ENCODE measurements at regions not wholly inside any gene's neighbourhood (a gene's known extent, or its start where the extent isn't known, plus 50 kb on each side); places are given as distances from the start of the nearest gene placed in this dataset.

DNA sequence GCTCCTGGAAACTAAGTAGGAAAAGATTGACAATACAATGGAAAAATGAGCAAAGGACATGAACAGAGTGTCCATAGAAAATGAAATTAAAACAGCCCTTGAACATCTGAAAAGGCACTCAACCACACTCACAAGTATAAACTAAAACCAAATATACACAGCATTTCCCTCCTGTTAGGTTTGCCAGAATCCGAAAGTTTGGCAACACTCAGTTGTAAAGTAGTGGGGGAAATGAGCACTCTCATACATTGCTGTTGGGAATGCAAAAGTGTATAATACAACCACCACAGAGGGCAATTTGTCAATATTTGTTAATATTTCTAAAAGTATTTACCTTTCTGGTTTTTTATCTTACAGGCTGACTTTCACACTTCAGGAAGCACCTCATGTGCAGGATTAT, 84.2 kb upstream of the TMEM164 start:
- Histone ChIP-seq H3K9me3 (replicated peaks; ENCODE audit: control insufficient read depth, insufficient read depth, low read length) (no peaks in the 10 kb centered on the region; the same call in 2 of the 3 replicates), H3K4me3 (no peak overlapping the region), H3K27me3 (replicated peaks in 1 of 2; ENCODE audit: control insufficient read depth in 2 of 2, insufficient read depth in 2 of 2, low read length in 1 of 2) (no peaks in the 10 kb centered on the region), H3K4me2 (ENCODE audit: control insufficient read depth, insufficient read depth) (no peak overlapping the region), H3K4me1 (ENCODE audit: control insufficient read depth, insufficient read depth, low read length) (no peaks in the 10 kb centered on the region), H2AFZ (ENCODE audit: control insufficient read depth, low read depth, low read length) (no peak overlapping the region), H3K36me3 (ENCODE audit: control insufficient read depth in 2 of 2, insufficient read depth in 2 of 2, low read length in 1 of 2) (no peaks in the 10 kb centered on the region), H3K9ac (ENCODE audit: control insufficient read depth, insufficient read depth, low read length) (no peak overlapping the region), H3K79me2 (ENCODE audit: control insufficient read depth, insufficient read depth, low read length) (no peaks in the 10 kb centered on the region), H3K27ac (ENCODE audit: control insufficient read depth, insufficient read depth) (no peak overlapping the region), H4K20me1 (ENCODE audit: control insufficient read depth, insufficient read depth) (no peaks in the 10 kb centered on the region)
- SMC1A ChIA-PET (ENCODE audit: uncharacterized antibody, unreplicated experiment) = interaction anchor here (0.7 kb wide), 1 partner anchor 147 kb away, joined by 3 read pairs; no protein-coding TSS in a partner anchor
- POLR2A ChIA-PET = no interaction called here
- DNase-seq (ENCODE audit: low read depth, low spot score) = no peak
- RAD21 ChIA-PET (ENCODE audit: unreplicated experiment) = no interaction called here
- CTCF ChIA-PET = interaction anchor here (0.6 to 0.7 kb wide), 2 partner anchors 24 to 120 kb away, joined by 3 read pairs; no protein-coding TSS in a partner anchor
- BruUV-seq (replicated peaks) = no TSS peak
- in situ Hi-C loops (cut with MboI) (no loop called here), intact Hi-C loops (cut with micrococcal nuclease; ENCODE audit: unreplicated experiment) (no loop called here)
- no peak for ATAC-seq
- no peak for FAIRE-seq
- 0% methylated on average over 1 of the region's 1 CpG for WGBS (ENCODE audit: insufficient coverage, insufficient replicate concordance, low lambda C conversion rate, missing lambda C conversion rate)
- no peak for TF ChIP-seq SRF (IDR thresholded peaks at IDR 0.05; ENCODE audit: low read depth in 2 of 2, low read length in 2 of 2)
- no peak for TF ChIP-seq EP300 (IDR thresholded peaks at IDR 0.05; ENCODE audit: borderline replicate concordance in 1 of 2, control insufficient read depth in 1 of 2, low read depth in 2 of 2, low read length in 2 of 2)
- no peak for TF ChIP-seq ZSCAN29 (IDR thresholded peaks at IDR 0.05)
- no peak for TF ChIP-seq BRCA1 (IDR thresholded peaks at IDR 0.05; ENCODE audit: low read depth, low read length)
- TF ChIP-seq, protein P1, sequence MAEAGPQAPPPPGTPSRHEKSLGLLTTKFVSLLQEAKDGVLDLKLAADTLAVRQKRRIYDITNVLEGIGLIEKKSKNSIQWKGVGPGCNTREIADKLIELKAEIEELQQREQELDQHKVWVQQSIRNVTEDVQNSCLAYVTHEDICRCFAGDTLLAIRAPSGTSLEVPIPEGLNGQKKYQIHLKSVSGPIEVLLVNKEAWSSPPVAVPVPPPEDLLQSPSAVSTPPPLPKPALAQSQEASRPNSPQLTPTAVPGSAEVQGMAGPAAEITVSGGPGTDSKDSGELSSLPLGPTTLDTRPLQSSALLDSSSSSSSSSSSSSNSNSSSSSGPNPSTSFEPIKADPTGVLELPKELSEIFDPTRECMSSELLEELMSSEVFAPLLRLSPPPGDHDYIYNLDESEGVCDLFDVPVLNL (IDR thresholded peaks at IDR 0.05; ENCODE audit: low read depth, low read length) = no peak
- TF ChIP-seq SUZ12 (IDR thresholded peaks at IDR 0.05; ENCODE audit: unreplicated experiment) = no peak
- TF ChIP-seq, protein P2, sequence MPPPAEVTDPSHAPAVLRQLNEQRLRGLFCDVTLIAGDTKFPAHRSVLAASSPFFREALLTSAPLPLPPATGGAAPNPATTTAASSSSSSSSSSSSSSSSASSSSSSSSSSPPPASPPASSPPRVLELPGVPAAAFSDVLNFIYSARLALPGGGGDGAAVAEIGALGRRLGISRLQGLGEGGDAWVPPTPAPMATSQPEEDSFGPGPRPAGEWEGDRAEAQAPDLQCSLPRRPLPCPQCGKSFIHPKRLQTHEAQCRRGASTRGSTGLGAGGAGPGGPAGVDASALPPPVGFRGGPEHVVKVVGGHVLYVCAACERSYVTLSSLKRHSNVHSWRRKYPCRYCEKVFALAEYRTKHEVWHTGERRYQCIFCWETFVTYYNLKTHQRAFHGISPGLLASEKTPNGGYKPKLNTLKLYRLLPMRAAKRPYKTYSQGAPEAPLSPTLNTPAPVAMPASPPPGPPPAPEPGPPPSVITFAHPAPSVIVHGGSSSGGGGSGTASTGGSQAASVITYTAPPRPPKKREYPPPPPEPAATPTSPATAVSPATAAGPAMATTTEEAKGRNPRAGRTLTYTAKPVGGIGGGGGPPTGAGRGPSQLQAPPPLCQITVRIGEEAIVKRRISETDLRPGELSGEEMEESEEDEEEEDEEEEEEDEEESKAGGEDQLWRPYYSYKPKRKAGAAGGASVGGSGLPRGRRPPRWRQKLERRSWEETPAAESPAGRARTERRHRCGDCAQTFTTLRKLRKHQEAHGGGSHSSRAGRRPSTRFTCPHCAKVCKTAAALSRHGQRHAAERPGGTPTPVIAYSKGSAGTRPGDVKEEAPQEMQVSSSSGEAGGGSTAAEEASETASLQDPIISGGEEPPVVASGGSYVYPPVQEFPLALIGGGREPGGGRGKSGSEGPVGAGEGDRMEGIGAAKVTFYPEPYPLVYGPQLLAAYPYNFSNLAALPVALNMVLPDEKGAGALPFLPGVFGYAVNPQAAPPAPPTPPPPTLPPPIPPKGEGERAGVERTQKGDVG (CRISPR knock-in tag; IDR thresholded peaks at IDR 0.05) = no peak
- TF ChIP-seq CREB1 (IDR thresholded peaks at IDR 0.05; ENCODE audit: low read depth) = no peak
- TF ChIP-seq PAX8 (IDR thresholded peaks at IDR 0.05) = no peak
- TF ChIP-seq TCF3 (IDR thresholded peaks at IDR 0.05; ENCODE audit: borderline replicate concordance, insufficient read depth, low read depth, low read length) = no peak
- no peak for TF ChIP-seq ZNF24 (IDR thresholded peaks at IDR 0.05)
- TF ChIP-seq POLR2A (IDR thresholded peaks at IDR 0.05; ENCODE audit: low read depth, low read length) = no peak
- TF ChIP-seq NFIC (IDR thresholded peaks at IDR 0.05; ENCODE audit: low read depth, low read length) = no peak
- TF ChIP-seq, protein P3, sequence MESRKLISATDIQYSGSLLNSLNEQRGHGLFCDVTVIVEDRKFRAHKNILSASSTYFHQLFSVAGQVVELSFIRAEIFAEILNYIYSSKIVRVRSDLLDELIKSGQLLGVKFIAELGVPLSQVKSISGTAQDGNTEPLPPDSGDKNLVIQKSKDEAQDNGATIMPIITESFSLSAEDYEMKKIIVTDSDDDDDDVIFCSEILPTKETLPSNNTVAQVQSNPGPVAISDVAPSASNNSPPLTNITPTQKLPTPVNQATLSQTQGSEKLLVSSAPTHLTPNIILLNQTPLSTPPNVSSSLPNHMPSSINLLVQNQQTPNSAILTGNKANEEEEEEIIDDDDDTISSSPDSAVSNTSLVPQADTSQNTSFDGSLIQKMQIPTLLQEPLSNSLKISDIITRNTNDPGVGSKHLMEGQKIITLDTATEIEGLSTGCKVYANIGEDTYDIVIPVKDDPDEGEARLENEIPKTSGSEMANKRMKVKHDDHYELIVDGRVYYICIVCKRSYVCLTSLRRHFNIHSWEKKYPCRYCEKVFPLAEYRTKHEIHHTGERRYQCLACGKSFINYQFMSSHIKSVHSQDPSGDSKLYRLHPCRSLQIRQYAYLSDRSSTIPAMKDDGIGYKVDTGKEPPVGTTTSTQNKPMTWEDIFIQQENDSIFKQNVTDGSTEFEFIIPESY (IDR thresholded peaks at IDR 0.05) = no peak
- no peak for TF ChIP-seq ZNF622 (IDR thresholded peaks at IDR 0.05)
- TF ChIP-seq, protein P4, sequence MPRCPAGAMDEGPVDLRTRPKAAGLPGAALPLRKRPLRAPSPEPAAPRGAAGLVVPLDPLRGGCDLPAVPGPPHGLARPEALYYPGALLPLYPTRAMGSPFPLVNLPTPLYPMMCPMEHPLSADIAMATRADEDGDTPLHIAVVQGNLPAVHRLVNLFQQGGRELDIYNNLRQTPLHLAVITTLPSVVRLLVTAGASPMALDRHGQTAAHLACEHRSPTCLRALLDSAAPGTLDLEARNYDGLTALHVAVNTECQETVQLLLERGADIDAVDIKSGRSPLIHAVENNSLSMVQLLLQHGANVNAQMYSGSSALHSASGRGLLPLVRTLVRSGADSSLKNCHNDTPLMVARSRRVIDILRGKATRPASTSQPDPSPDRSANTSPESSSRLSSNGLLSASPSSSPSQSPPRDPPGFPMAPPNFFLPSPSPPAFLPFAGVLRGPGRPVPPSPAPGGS (IDR thresholded peaks at IDR 0.05; ENCODE audit: borderline replicate concordance, insufficient read depth, low read depth, low read length, poor library complexity, severe bottlenecking) = no peak
- no peak for TF ChIP-seq NFYA (IDR thresholded peaks at IDR 0.05; ENCODE audit: borderline replicate concordance, low read depth, low read length)
